ES-I3 (cell line): ENCODE measurements at regions not wholly inside any gene's neighbourhood (a gene's known extent, or its start where the extent isn't known, plus 50 kb on each side); places are given as distances from the start of the nearest gene placed in this dataset.
"Not testable (repeated sequence)": the region's sequence is repeated elsewhere in the genome, so short reads cannot be mapped to it uniquely, and the experiment has no call there.

ENCODE experiments used
- H3K36me3 ChIP-seq: 2 replicates; pipeline ENCODE4 v1.6.1; 2013; ENCODE audit warnings: mild to moderate bottlenecking, low read length, control low read depth, moderate library complexity; ENCODE audit not compliant: insufficient read depth
- H3K4me1 ChIP-seq: 2 replicates; pipeline ENCODE4 v1.6.1; 2013; ENCODE audit warnings: mild to moderate bottlenecking, control low read depth, low read length; ENCODE audit not compliant: insufficient read depth
- H3K9ac ChIP-seq: 2 replicates; pipeline ENCODE4 v1.6.1; 2013; ENCODE audit warnings: low read depth, mild to moderate bottlenecking, low read length, moderate library complexity
- H3K9me3 ChIP-seq: 2 replicates; pipeline ENCODE4 v1.6.1; 2013; ENCODE audit warnings: mild to moderate bottlenecking, low read length, moderate library complexity; ENCODE audit not compliant: control insufficient read depth, insufficient read depth

GRCh38 chr7:68706291-68706690, 892.0 kb upstream of the AUTS2 start:
- Histone ChIP-seq H3K36me3 (no peaks in the 10 kb centered on the region), H3K9me3 (no peaks in the 10 kb centered on the region), H3K4me1 (no peaks in the 10 kb centered on the region), H3K9ac (no peak overlapping the region)

GRCh38 chr7:68707159-68707558, 891.1 kb upstream of the AUTS2 start:
- H3K9me3 ChIP-seq = no peaks in the 10 kb centered on the region
- H3K9ac ChIP-seq = no peak overlapping the region
- no peaks in the 10 kb centered on the region for H3K4me1 ChIP-seq
- no peaks in the 10 kb centered on the region for H3K36me3 ChIP-seq

- Histone ChIP-seq H3K9ac (no peak overlapping the region), H3K9me3 (no peaks in the 10 kb centered on the region), H3K36me3 (no peaks in the 10 kb centered on the region), H3K4me1 (no peaks in the 10 kb centered on the region)
These were observed 890.3 kb upstream of the AUTS2 start for GRCh38 chr7:68707958-68708357.

GRCh38 chr7:68712956-68713495, 885.2 kb upstream of the AUTS2 start:
- Histone ChIP-seq H3K9me3 (no peaks in the 10 kb centered on the region), H3K4me1 (no peaks in the 10 kb centered on the region), H3K9ac (no peak overlapping the region), H3K36me3 (no peaks in the 10 kb centered on the region)

GRCh38 chr7:68714135-68714534, 884.1 kb upstream of the AUTS2 start:
- not testable (repeated sequence) for H3K36me3 ChIP-seq, H3K9me3 ChIP-seq, H3K9ac ChIP-seq

GRCh38 chr7:68715907-68716306, 882.4 kb upstream of the AUTS2 start:
- Histone ChIP-seq H3K9ac (no peak overlapping the region), H3K4me1 (no peaks in the 10 kb centered on the region), H3K9me3 (no peaks in the 10 kb centered on the region), H3K36me3 (no peaks in the 10 kb centered on the region)

More at GRCh38 chr7:68714135-68714534, 884.1 kb upstream of the AUTS2 start:
- H3K4me1 ChIP-seq = not testable (repeated sequence)

- H3K9ac ChIP-seq = no peak overlapping the region
- H3K9me3 ChIP-seq = no peaks in the 10 kb centered on the region
- no peaks in the 10 kb centered on the region for H3K36me3 ChIP-seq
- no peaks in the 10 kb centered on the region for H3K4me1 ChIP-seq
These were observed 881.1 kb upstream of the AUTS2 start for GRCh38 chr7:68717176-68717575.

- no peaks in the 10 kb centered on the region for H3K4me1 ChIP-seq
- no peaks in the 10 kb centered on the region for H3K9me3 ChIP-seq
- no peaks in the 10 kb centered on the region for H3K36me3 ChIP-seq
- H3K9ac ChIP-seq = no peak overlapping the region
These were observed 880.2 kb upstream of the AUTS2 start for GRCh38 chr7:68718097-68718551.

- no peak overlapping the region for H3K9ac ChIP-seq
- no peaks in the 10 kb centered on the region for H3K36me3 ChIP-seq
- H3K4me1 ChIP-seq = no peaks in the 10 kb centered on the region; the same call in 1 of the 2 replicates
- H3K9me3 ChIP-seq = no peaks in the 10 kb centered on the region
These were observed 877.6 kb upstream of the AUTS2 start for GRCh38 chr7:68720697-68721096.

- Histone ChIP-seq H3K36me3 (no peaks in the 10 kb centered on the region), H3K9me3 (no peaks in the 10 kb centered on the region), H3K4me1 (no peaks in the 10 kb centered on the region; the same call in 1 of the 2 replicates), H3K9ac (no peak overlapping the region)
These were observed 876.2 kb upstream of the AUTS2 start for GRCh38 chr7:68722044-68722443.

GRCh38 chr7:68724965-68725364, 873.3 kb upstream of the AUTS2 start:
- H3K9ac ChIP-seq = no peak overlapping the region
- no peaks in the 10 kb centered on the region; the same call in 1 of the 2 replicates for H3K4me1 ChIP-seq
- no peaks in the 10 kb centered on the region for H3K36me3 ChIP-seq
- no peaks in the 10 kb centered on the region for H3K9me3 ChIP-seq

GRCh38 chr7:68725843-68726785, 872.2 kb upstream of the AUTS2 start:
- no peaks in the 10 kb centered on the region for H3K9me3 ChIP-seq
- no peaks in the 10 kb centered on the region for H3K36me3 ChIP-seq
- no peaks in the 10 kb centered on the region; the same call in 1 of the 2 replicates for H3K4me1 ChIP-seq
- H3K9ac ChIP-seq = no peak overlapping the region

GRCh38 chr7:68728720-68729119, 869.6 kb upstream of the AUTS2 start:
- not testable (repeated sequence) for H3K4me1 ChIP-seq, H3K9ac ChIP-seq, H3K9me3 ChIP-seq, H3K36me3 ChIP-seq

GRCh38 chr7:68729371-68729770, 868.9 kb upstream of the AUTS2 start:
- H3K36me3 ChIP-seq = no peaks in the 10 kb centered on the region
- H3K9ac ChIP-seq = no peak overlapping the region

GRCh38 chr7:68730194-68730593, 868.1 kb upstream of the AUTS2 start:
- H3K36me3 ChIP-seq = no peaks in the 10 kb centered on the region
- H3K9me3 ChIP-seq = no peaks in the 10 kb centered on the region
- H3K9ac ChIP-seq = no peak overlapping the region
- H3K4me1 ChIP-seq = no peaks in the 10 kb centered on the region

More at GRCh38 chr7:68729371-68729770, 868.9 kb upstream of the AUTS2 start:
- Histone ChIP-seq H3K4me1 (no peaks in the 10 kb centered on the region), H3K9me3 (no peaks in the 10 kb centered on the region)
